Tibial nerve (tissue), 3 donors: ENCODE measurements at regions not wholly inside any gene's neighbourhood (a gene's known extent, or its start where the extent isn't known, plus 50 kb on each side); places are given as distances from the start of the nearest gene placed in this dataset.

ENCODE experiments used
- CTCF ChIP-seq, 5 experiments: fragments of 200-600 bp in 3 of 5; fragments of 450-650 bp in 2 of 5; sonication (generic) in 3 of 5; IDR thresholded peaks; one replicate each; pipeline ENCODE4 v1.5.1; 2016 to 2019; ENCODE audit warnings: antibody characterized with exemption in 5 of 5, mild to moderate bottlenecking in 3 of 5, moderate library complexity in 2 of 5
- POLR2A ChIP-seq, 2 donors: fragments of 450-650 bp; IDR thresholded peaks; one replicate each; pipeline ENCODE4 v1.6.1; 2017; ENCODE audit warnings: antibody characterized with exemption in 2 of 2, mild to moderate bottlenecking in 2 of 2, moderate library complexity in 2 of 2

- TF ChIP-seq POLR2A (IDR thresholded peaks at IDR 0.05) (no peak), CTCF (IDR thresholded peaks at IDR 0.05) (no peak)
Observed at GRCh38 chr11:91707652-91708482, 516.8 kb upstream of the FAT3 start.
